GM12872 (cell line): ENCODE measurements at regions not wholly inside any gene's neighbourhood (a gene's known extent, or its start where the extent isn't known, plus 50 kb on each side); places are given as distances from the start of the nearest gene placed in this dataset.

Source experiments
- TF ChIP-seq, protein P1 (sequence below): IDR thresholded peaks from 3 replicates; pipeline ENCODE4 v1.5.1; 2011; ENCODE audit warnings: low read depth, mild to moderate bottlenecking, low read length, moderate library complexity; ENCODE audit not compliant: insufficient read depth

DNA sequence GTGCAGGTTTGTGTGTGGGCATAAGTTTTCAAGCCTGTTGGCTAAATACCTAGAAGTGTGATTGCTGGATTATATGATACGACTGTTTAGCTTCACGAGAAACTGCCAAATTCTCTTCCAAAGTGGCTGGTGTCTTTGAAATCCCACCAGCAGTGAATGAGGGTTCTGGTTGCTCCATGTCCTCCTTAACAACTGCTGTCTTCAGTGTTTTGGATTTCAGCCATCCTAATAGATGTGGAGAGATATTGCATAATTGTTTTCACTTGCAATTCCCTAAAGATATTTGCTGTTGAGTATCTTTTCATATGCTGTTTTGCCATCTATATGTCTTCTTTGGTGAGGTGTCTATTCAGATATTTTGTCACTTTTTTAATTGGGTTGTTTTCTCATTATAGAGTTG is 390.5 kb downstream of the ZNF536 start:
- TF ChIP-seq, protein P1, sequence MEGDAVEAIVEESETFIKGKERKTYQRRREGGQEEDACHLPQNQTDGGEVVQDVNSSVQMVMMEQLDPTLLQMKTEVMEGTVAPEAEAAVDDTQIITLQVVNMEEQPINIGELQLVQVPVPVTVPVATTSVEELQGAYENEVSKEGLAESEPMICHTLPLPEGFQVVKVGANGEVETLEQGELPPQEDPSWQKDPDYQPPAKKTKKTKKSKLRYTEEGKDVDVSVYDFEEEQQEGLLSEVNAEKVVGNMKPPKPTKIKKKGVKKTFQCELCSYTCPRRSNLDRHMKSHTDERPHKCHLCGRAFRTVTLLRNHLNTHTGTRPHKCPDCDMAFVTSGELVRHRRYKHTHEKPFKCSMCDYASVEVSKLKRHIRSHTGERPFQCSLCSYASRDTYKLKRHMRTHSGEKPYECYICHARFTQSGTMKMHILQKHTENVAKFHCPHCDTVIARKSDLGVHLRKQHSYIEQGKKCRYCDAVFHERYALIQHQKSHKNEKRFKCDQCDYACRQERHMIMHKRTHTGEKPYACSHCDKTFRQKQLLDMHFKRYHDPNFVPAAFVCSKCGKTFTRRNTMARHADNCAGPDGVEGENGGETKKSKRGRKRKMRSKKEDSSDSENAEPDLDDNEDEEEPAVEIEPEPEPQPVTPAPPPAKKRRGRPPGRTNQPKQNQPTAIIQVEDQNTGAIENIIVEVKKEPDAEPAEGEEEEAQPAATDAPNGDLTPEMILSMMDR = no peak

- TF ChIP-seq, protein P1 = no peak
These were observed 387.8 kb downstream of the ZNF536 start for GRCh38 chr19:30760014-30760413.

DNA sequence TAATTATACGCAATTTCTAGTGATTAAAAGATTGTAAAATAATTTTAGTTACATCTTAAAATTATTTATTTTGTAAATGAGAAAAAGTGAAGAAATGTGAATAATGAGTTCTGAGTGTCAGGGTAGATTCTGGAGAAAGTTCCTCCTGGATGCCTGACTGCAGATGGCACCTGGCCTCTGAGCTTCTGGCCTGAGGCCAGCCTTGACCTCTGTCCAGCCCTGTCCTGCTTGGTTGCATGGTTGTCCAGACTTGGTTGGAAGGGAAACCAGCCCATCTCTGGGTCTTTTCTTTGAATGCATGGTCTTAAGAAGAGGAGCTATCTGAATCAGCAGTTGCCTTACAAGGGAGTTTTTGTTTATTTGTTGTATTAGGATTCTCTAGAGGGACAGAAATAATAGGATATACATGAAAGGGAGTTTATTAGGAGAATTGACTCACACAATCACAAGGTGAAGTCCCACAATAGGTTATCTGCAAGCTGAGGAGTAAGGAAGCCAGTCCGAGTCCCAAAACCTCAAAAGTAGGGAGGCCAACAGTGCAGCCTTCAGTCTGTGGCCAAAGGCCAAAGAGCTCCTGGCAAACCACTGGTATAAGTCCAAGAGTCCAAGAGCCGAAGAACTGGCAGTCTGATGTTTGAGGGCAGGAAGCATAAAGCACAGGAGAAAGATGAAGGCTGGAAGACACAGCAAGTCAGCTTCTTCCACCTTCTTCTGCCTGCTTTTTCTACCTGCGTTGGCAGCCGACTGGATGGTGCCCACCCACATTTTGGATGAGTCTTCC is 385.8 kb downstream of the ZNF536 start:
- TF ChIP-seq, protein P1 = no peak

DNA sequence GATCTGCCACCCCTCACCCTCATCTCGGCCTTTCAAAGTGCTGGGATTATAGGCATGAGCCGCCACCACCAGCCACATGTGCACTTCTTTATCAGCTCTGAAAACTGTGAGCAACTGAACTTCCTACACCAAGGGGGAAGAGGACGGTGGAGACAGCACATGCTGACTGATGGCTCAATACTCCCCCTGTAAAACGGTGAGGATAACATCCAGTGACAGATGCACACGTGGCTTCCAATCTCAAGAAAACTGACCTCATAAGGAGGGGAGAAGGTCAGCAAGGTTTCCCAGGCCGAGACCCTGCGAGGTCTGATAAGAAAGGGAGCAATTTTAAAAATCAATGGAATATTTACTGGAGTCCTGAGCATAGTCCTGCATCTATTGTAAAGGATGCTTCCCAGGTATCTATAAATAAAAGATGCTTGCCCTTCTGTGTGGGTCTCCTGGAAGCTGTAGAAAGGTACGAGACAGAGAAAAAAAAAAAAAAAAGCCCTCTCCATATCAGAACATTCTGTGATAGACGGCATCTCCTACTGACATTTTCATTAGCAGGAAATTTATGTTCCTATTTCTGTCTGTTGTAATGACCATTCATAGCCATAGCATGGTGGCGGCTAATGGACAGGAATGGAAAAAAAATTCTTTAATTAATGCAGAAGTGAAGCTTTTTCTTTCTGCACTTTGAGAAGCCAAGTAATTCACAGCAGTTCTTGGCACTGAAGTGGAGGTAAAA is 385.1 kb downstream of the ZNF536 start:
- TF ChIP-seq, protein P1 = no peak

DNA sequence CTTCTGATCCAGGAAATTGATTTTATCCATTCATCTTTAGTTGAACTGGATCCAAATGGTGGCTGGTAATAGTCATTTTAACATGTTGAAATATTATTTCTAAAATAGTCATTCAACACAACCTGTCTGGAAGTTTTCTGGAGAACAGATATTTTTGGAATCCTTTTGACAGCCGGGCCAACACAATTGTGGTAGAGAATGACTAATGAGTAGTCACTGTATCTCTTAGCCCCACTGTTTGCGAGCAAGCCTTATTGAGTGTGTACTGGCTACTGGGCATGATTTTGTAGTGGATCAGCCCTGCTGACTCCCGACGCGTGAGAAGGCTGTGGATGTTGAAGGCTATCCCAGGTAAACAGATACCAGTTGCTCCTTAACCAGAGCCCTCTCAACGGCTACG is 383.4 kb downstream of the ZNF536 start:
- TF ChIP-seq, protein P1 = no peak

- TF ChIP-seq, protein P1 = no peak
These were observed 382.0 kb downstream of the ZNF536 start for GRCh38 chr19:30754162-30754561.

DNA sequence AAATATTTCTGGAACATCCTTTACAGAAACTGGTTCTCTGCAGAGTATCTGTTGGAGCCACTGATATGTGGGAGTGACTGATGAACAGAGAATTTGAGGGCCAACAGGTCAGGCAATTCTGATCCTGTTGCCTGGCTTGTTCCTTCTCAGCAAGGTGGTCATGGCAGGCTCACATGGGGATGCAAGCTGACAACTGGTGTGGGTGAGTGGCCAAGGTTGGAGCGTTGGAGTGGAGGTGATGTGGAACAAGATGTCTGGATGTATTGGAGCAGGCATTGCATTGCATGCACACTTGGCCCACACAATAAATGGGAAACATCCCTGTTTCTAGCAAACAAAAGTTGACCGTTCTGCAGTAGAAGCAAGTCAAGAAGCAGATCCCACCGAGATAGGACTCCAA is 380.7 kb downstream of the ZNF536 start:
- TF ChIP-seq, protein P1 = no peak
